Spleen (tissue), 11 donors: ENCODE measurements at regions not wholly inside any gene's neighbourhood (a gene's known extent, or its start where the extent isn't known, plus 50 kb on each side); places are given as distances from the start of the nearest gene placed in this dataset.

Experiments used
- DNase-seq: peaks from one replicate; pipeline ENCODE4 v3.0.0-alpha.2; 2020
- H3K27ac ChIP-seq, 8 donors: fragments of 200-600 bp; sonication (generic) in 7 of 8; 1 replicate in 4 of 8; 2 replicates in 4 of 8; pipeline versions ENCODE4 v1.5.0 to v1.8.0; 2016 to 2021; ENCODE audit warnings: inconsistent platforms in 4 of 8, mild to moderate bottlenecking in 4 of 8, moderate library complexity in 1 of 8
- H3K27me3 ChIP-seq, 7 donors: fragments of 200-600 bp; sonication (generic) in 6 of 7; replicated peaks in 1 of 7; 1 replicate in 4 of 7; 2 replicates in 3 of 7; pipeline versions ENCODE4 v1.5.0 to v1.8.0; 2016 to 2021; ENCODE audit warnings: inconsistent platforms in 3 of 7, mild to moderate bottlenecking in 1 of 7
- H3K36me3 ChIP-seq, 6 donors: fragments of 200-600 bp; sonication (generic) in 5 of 6; 1 replicate in 4 of 6; 2 replicates in 2 of 6; pipeline versions ENCODE4 v1.5.0 to v1.8.0; 2016 to 2021; ENCODE audit warnings: inconsistent platforms in 2 of 6
- H3K4me1 ChIP-seq, 6 donors: fragments of 200-600 bp; sonication (generic) in 5 of 6; 1 replicate in 3 of 6; 2 replicates in 3 of 6; pipeline versions ENCODE4 v1.5.0 to v1.8.0; 2016 to 2021; ENCODE audit warnings: inconsistent platforms in 3 of 6
- H3K4me3 ChIP-seq, 8 donors: fragments of 200-600 bp; sonication (generic) in 7 of 8; 1 replicate in 4 of 8; 2 replicates in 4 of 8; pipeline versions ENCODE4 v1.5.0 to v1.8.0; 2016 to 2021; ENCODE audit warnings: inconsistent platforms in 4 of 8, mild to moderate bottlenecking in 4 of 8, moderate library complexity in 2 of 8
- H3K9me3 ChIP-seq, 8 donors: fragments of 200-600 bp; sonication (generic) in 7 of 8; 1 replicate in 4 of 8; 2 replicates in 4 of 8; pipeline versions ENCODE4 v1.5.0 to v1.8.0; 2016 to 2021; ENCODE audit warnings: inconsistent platforms in 4 of 8
- CTCF ChIP-seq, 11 experiments: fragments of 200-600 bp in 7 of 11; fragments of 450-650 bp in 4 of 11; sonication (generic) in 4 of 11; IDR thresholded peaks in 8 of 11; conservative IDR thresholded peaks in 3 of 11; 1 replicate in 7 of 11; 2 replicates in 4 of 11; pipeline versions ENCODE4 v1.4.0 to v1.8.0; 2016 to 2021; ENCODE audit warnings: antibody characterized with exemption in 11 of 11, inconsistent platforms in 4 of 11, mild to moderate bottlenecking in 1 of 11
- POLR2A ChIP-seq, 3 donors: fragments of 450-650 bp; IDR thresholded peaks; one replicate each; pipeline ENCODE4 v1.5.1; 2017; ENCODE audit warnings: antibody characterized with exemption in 3 of 3, mild to moderate bottlenecking in 1 of 3
- POLR2AphosphoS5 ChIP-seq, 3 donors: sonication (generic); formaldehyde crosslinking; IDR thresholded peaks; one replicate each; pipeline ENCODE4 v1.5.1; 2017; ENCODE audit warnings: antibody characterized with exemption in 3 of 3
- WGBS, 5 donors: extraction: QIAGEN DNeasy Blood & Tissue Kit in 3 of 5; methylation state at CpG; one replicate each; pipeline versions ENCODE4 v1.1.5 to v1.1.7; 2013 to 2018; 5-methylcytosine and 5-hydroxymethylcytosine counted together
- intact Hi-C: fragments of 100-400 bp; cut with DNase I; formaldehyde crosslinking; loops from one replicate; pipeline ENCODE4 v1.15.0; 2023; ENCODE audit warnings: low total_unique reads
- donor health status: healthy with polysubstance abuse.
- donor health status: DM: no; HTN: no; CAD: no; lungs with moderate emphysema.
- donor health status: DM: no; HTN: no; CAD: no.
- donor health status: Bipolar disorder and iron deficiency.
- donor health status: healthy.
- donor health status: DM: no; HTN: no; CAD: no.
- donor health status: DM: yes; HTN: yes; CAD: no.

GRCh38 chr6:156474507-156475120 is 302.6 kb upstream of the ARID1B start:
- H3K4me3 ChIP-seq = no peak overlapping the region
- DNase-seq = no peak
- intact Hi-C loops = no loop called here
- H3K27ac ChIP-seq = no peak overlapping the region
- 73 to 75% (median 75%) methylated on average over 5 of the region's 5 CpGs for WGBS, 5 donors
- peaks cover 0 to 2% (median 0%) of the 10 kb centered on the region in 8 donors for H3K9me3 ChIP-seq
- H3K36me3 ChIP-seq = no peaks in the 10 kb centered on the region
- H3K4me1 ChIP-seq = no peaks in the 10 kb centered on the region
- TF ChIP-seq CTCF (IDR thresholded peaks at IDR 0.05 in 8 of 11, conservative IDR thresholded peaks at IDR 0.05 in 3 of 11) (no peak), POLR2AphosphoS5 (IDR thresholded peaks at IDR 0.05) (no peak), POLR2A (IDR thresholded peaks at IDR 0.05) (no peak)
- H3K27me3 ChIP-seq = no peaks in the 10 kb centered on the region

- Histone ChIP-seq H3K4me1 (no peaks in the 10 kb centered on the region), H3K9me3 (peaks cover 0 to 6% (median 0%) of the 10 kb centered on the region in 8 donors), H3K27me3 (no peaks in the 10 kb centered on the region), H3K4me3 (no peak overlapping the region), H3K36me3 (no peaks in the 10 kb centered on the region), H3K27ac (no peak overlapping the region)
- intact Hi-C loops = no loop called here
- DNase-seq = no peak
- no peak for TF ChIP-seq POLR2A (IDR thresholded peaks at IDR 0.05)
Observed at GRCh38 chr6:156471000-156471399, 306.2 kb upstream of the ARID1B start.

- Histone ChIP-seq H3K36me3 (no peaks in the 10 kb centered on the region), H3K27me3 (no peaks in the 10 kb centered on the region), H3K9me3 (peaks cover 0 to under 1% (median 0%) of the 10 kb centered on the region in 8 donors), H3K4me1 (peaks cover 0 to 7% (median 0%) of the 10 kb centered on the region in 6 donors), H3K27ac (no peak overlapping the region), H3K4me3 (no peak overlapping the region)
- DNase-seq = no peak
- TF ChIP-seq POLR2A (IDR thresholded peaks at IDR 0.05) = no peak
- TF ChIP-seq CTCF (IDR thresholded peaks at IDR 0.05 in 8 of 11, conservative IDR thresholded peaks at IDR 0.05 in 3 of 11) = no peak
- no peak for TF ChIP-seq POLR2AphosphoS5 (IDR thresholded peaks at IDR 0.05)
- intact Hi-C loops = no loop called here
- WGBS, 5 donors = 62 to 78% (median 70%) methylated on average over 7 of the region's 7 CpGs
Observed at GRCh38 chr6:156464100-156464878, 312.9 kb upstream of the ARID1B start.

- TF ChIP-seq POLR2AphosphoS5 (IDR thresholded peaks at IDR 0.05) = no peak
- TF ChIP-seq POLR2A (IDR thresholded peaks at IDR 0.05) = no peak
- no peak for TF ChIP-seq CTCF (IDR thresholded peaks at IDR 0.05 in 8 of 11, conservative IDR thresholded peaks at IDR 0.05 in 3 of 11)
- no peaks in the 10 kb centered on the region for H3K9me3 ChIP-seq
- H3K36me3 ChIP-seq = no peaks in the 10 kb centered on the region
- intact Hi-C loops = no loop called here
- H3K4me1 ChIP-seq = peaks cover 0 to 7% (median 0%) of the 10 kb centered on the region in 6 donors
- no peak overlapping the region for H3K4me3 ChIP-seq
- 85 to 96% (median 89%) methylated on average over 2 of the region's 2 CpGs for WGBS, 5 donors
- no peaks in the 10 kb centered on the region for H3K27me3 ChIP-seq
- no peak overlapping the region for H3K27ac ChIP-seq
- DNase-seq = no peak
Observed at GRCh38 chr6:156461647-156462046, 315.5 kb upstream of the ARID1B start.
